ENCODE measurements at regions not wholly inside any gene's neighbourhood (a gene's known extent, or its start where the extent isn't known, plus 50 kb on each side); places are given as distances from the start of the nearest gene placed in this dataset.

GRCh38 chr13:37198629-37199028 lies 93.2 kb upstream of the CSNK1A1L start (continued):
- TF ChIP-seq ZNF148 (tag by site-specific recombination; IDR thresholded peaks at IDR 0.05; ENCODE audit: borderline replicate concordance) (no peak), ZIC2 (tag by site-specific recombination; IDR thresholded peaks at IDR 0.05) (0 out of 2 replicates have a peak, but pooled peaks have one; percentile 34), GLIS1 (tag by site-specific recombination; IDR thresholded peaks at IDR 0.05) (peak; percentile 46), ZNF155 (tag by site-specific recombination; IDR thresholded peaks at IDR 0.05) (no peak)

GRCh38 chr13:37195621-37196020 lies 90.2 kb upstream of the CSNK1A1L start:
- ChIA-PET CTCF (no interaction called here), POLR2A (no interaction called here)
- TF ChIP-seq ZNF214 (tag by site-specific recombination; IDR thresholded peaks at IDR 0.05; ENCODE audit: borderline replicate concordance) (no peak), ZFP3 (tag by site-specific recombination; IDR thresholded peaks at IDR 0.05; ENCODE audit: low read depth) (no peak), ZNF624 (tag by site-specific recombination; IDR thresholded peaks at IDR 0.05) (no peak), GLI4 (tag by site-specific recombination; IDR thresholded peaks at IDR 0.05) (no peak), ZNF560 (tag by site-specific recombination; IDR thresholded peaks at IDR 0.05; ENCODE audit: borderline replicate concordance) (no peak), KLF9 (tag by site-specific recombination; IDR thresholded peaks at IDR 0.05; ENCODE audit: low read depth) (no peak), ZNF335 (tag by site-specific recombination; conservative IDR thresholded peaks at IDR 0.05) (no peak), ZNF121 (tag by site-specific recombination; IDR thresholded peaks at IDR 0.05) (no peak), ZNF629 (tag by site-specific recombination; IDR thresholded peaks at IDR 0.05) (no peak), ZNF544 (tag by site-specific recombination; IDR thresholded peaks at IDR 0.05) (no peak), ZNF112 (tag by site-specific recombination; IDR thresholded peaks at IDR 0.05) (no peak), ZNF174 (tag by site-specific recombination; IDR thresholded peaks at IDR 0.05) (no peak), BCL11A (tag by site-specific recombination; IDR thresholded peaks at IDR 0.05; ENCODE audit: low read depth) (no peak), FEZF1 (tag by site-specific recombination; IDR thresholded peaks at IDR 0.05) (no peak), ZNF473 (tag by site-specific recombination; IDR thresholded peaks at IDR 0.05) (no peak), ZNF133 (tag by site-specific recombination; IDR thresholded peaks at IDR 0.05) (no peak), ZNF610 (tag by site-specific recombination; IDR thresholded peaks at IDR 0.05; ENCODE audit: borderline replicate concordance) (no peak), KLF1 (tag by site-specific recombination; IDR thresholded peaks at IDR 0.05) (no peak), BCL6B (tag by site-specific recombination; IDR thresholded peaks at IDR 0.05) (no peak), ZNF138 (tag by site-specific recombination; IDR thresholded peaks at IDR 0.05; ENCODE audit: borderline replicate concordance) (no peak)
- no peak overlapping the region for H3K27ac ChIP-seq (ENCODE audit: extremely low read depth, low read depth, low read length)
- no peaks in the 10 kb centered on the region for H3K36me3 ChIP-seq (ENCODE audit: control insufficient read depth in 2 of 2, insufficient read depth in 1 of 2, low read length in 2 of 2)
- H3K4me1 ChIP-seq (ENCODE audit: control insufficient read depth, insufficient read depth, low read length): no peaks in the 10 kb centered on the region
- no peak overlapping the region for H3K4me3 ChIP-seq (ENCODE audit: low read depth, low read length)
- no peaks in the 10 kb centered on the region for H3K9me3 ChIP-seq (ENCODE audit: control insufficient read depth, insufficient read depth, low read depth, low read length)

Measured in HEK293 (cell line).